ENCODE measurements at regions not wholly inside any gene's neighbourhood (a gene's known extent, or its start where the extent isn't known, plus 50 kb on each side); places are given as distances from the start of the nearest gene placed in this dataset.

GRCh38 chr2:136539355-136539754 is 226.0 kb upstream of the THSD7B start:
- Mint-ChIP-seq H3K27me3 (peaks cover 4 to 18% of the 10 kb centered on the region in 2 donors), H3K9me3 (peaks cover 0 to 2% (median 0%) of the 10 kb centered on the region in 5 donors), H3K4me1 (no peaks in the 10 kb centered on the region), H3K27ac (no peak overlapping the region), H3K36me3 (no peaks in the 10 kb centered on the region), H3K4me3 (no peak overlapping the region)
- Histone ChIP-seq H3K9me3 (ENCODE audit: low read length) (no peaks in the 10 kb centered on the region), H3K27me3 (ENCODE audit: insufficient read depth, low read length, poor library complexity, severe bottlenecking) (no peaks in the 10 kb centered on the region), H3K4me1 (ENCODE audit: insufficient read depth, low read length) (no peaks in the 10 kb centered on the region), H3K4me3 (ENCODE audit: low read length) (no peak overlapping the region), H3K27ac (ENCODE audit: low read depth, low read length) (no peak overlapping the region), H3K36me3 (ENCODE audit: insufficient read depth, low read length) (no peaks in the 10 kb centered on the region)
- DNase-seq = no peak
- CTCF ChIA-PET = no interaction called here
- POLR2A ChIA-PET = no interaction called here

- H3K27me3 Mint-ChIP-seq = peaks cover 4 to 18% of the 10 kb centered on the region in 2 donors
- CTCF ChIA-PET = no interaction called here
These were observed 226.9 kb upstream of the THSD7B start for GRCh38 chr2:136538489-136538888.

GRCh38 chr2:136534811-136535210 is 230.5 kb upstream of the THSD7B start:
- H3K36me3 ChIP-seq (ENCODE audit: insufficient read depth, low read length) = no peaks in the 10 kb centered on the region
- H3K27ac ChIP-seq (ENCODE audit: low read depth, low read length) = no peak overlapping the region
- no peak for DNase-seq
- H3K4me3 ChIP-seq (ENCODE audit: low read length) = no peak overlapping the region
- Mint-ChIP-seq H3K9me3 (peaks cover 0 to 2% (median 0%) of the 10 kb centered on the region in 5 donors), H3K27me3 (peaks cover 9 to 14% of the 10 kb centered on the region in 2 donors), H3K4me3 (no peak overlapping the region), H3K36me3 (no peaks in the 10 kb centered on the region), H3K27ac (no peak overlapping the region), H3K4me1 (no peaks in the 10 kb centered on the region)
- POLR2A ChIA-PET = no interaction called here
- CTCF ChIA-PET = no interaction called here
- H3K4me1 ChIP-seq (ENCODE audit: insufficient read depth, low read length) = no peaks in the 10 kb centered on the region
- no peaks in the 10 kb centered on the region for H3K9me3 ChIP-seq (ENCODE audit: low read length)
- no peaks in the 10 kb centered on the region for H3K27me3 ChIP-seq (ENCODE audit: insufficient read depth, low read length, poor library complexity, severe bottlenecking)

More at GRCh38 chr2:136538489-136538888, 226.9 kb upstream of the THSD7B start:
- POLR2A ChIA-PET = no interaction called here
- Histone ChIP-seq H3K4me1 (ENCODE audit: insufficient read depth, low read length) (no peaks in the 10 kb centered on the region), H3K9me3 (ENCODE audit: low read length) (no peaks in the 10 kb centered on the region), H3K27ac (ENCODE audit: low read depth, low read length) (no peak overlapping the region), H3K4me3 (ENCODE audit: low read length) (no peak overlapping the region), H3K27me3 (ENCODE audit: insufficient read depth, low read length, poor library complexity, severe bottlenecking) (no peaks in the 10 kb centered on the region), H3K36me3 (ENCODE audit: insufficient read depth, low read length) (no peaks in the 10 kb centered on the region)
- Mint-ChIP-seq H3K4me3 (no peak overlapping the region), H3K36me3 (no peaks in the 10 kb centered on the region), H3K27ac (no peak overlapping the region), H3K9me3 (peaks cover 0 to 2% (median 0%) of the 10 kb centered on the region in 5 donors), H3K4me1 (no peaks in the 10 kb centered on the region)
- no peak for DNase-seq

GRCh38 chr2:136532171-136532570 is 233.2 kb upstream of the THSD7B start:
- Histone ChIP-seq H3K4me3 (ENCODE audit: low read length) (no peak overlapping the region), H3K4me1 (ENCODE audit: insufficient read depth, low read length) (no peaks in the 10 kb centered on the region), H3K36me3 (ENCODE audit: insufficient read depth, low read length) (no peaks in the 10 kb centered on the region), H3K27me3 (ENCODE audit: insufficient read depth, low read length, poor library complexity, severe bottlenecking) (no peaks in the 10 kb centered on the region), H3K9me3 (ENCODE audit: low read length) (no peaks in the 10 kb centered on the region), H3K27ac (ENCODE audit: low read depth, low read length) (no peak overlapping the region)
- Mint-ChIP-seq H3K4me3 (no peak overlapping the region), H3K27ac (no peak overlapping the region), H3K9me3 (no peaks in the 10 kb centered on the region), H3K27me3 (peaks cover 8 to 17% of the 10 kb centered on the region in 2 donors), H3K4me1 (no peaks in the 10 kb centered on the region), H3K36me3 (no peaks in the 10 kb centered on the region)
- CTCF ChIA-PET = no interaction called here
- POLR2A ChIA-PET = no interaction called here
- DNase-seq = no peak

GRCh38 chr2:136531731-136532130 is 233.6 kb upstream of the THSD7B start:
- Mint-ChIP-seq H3K9me3 (no peaks in the 10 kb centered on the region), H3K27ac (peak overlapping the region in 1 of 8 donors; percentile 44), H3K4me3 (no peak overlapping the region), H3K27me3 (peaks cover 6 to 14% of the 10 kb centered on the region in 2 donors), H3K4me1 (no peaks in the 10 kb centered on the region), H3K36me3 (no peaks in the 10 kb centered on the region)
- Histone ChIP-seq H3K27ac (ENCODE audit: low read depth, low read length) (no peak overlapping the region), H3K36me3 (ENCODE audit: insufficient read depth, low read length) (no peaks in the 10 kb centered on the region), H3K4me3 (ENCODE audit: low read length) (no peak overlapping the region), H3K4me1 (ENCODE audit: insufficient read depth, low read length) (no peaks in the 10 kb centered on the region), H3K9me3 (ENCODE audit: low read length) (no peaks in the 10 kb centered on the region), H3K27me3 (ENCODE audit: insufficient read depth, low read length, poor library complexity, severe bottlenecking) (no peaks in the 10 kb centered on the region)
- ChIA-PET CTCF (no interaction called here), POLR2A (no interaction called here)
- no peak for DNase-seq

- Histone ChIP-seq H3K4me3 (ENCODE audit: low read length) (no peak overlapping the region), H3K36me3 (ENCODE audit: insufficient read depth, low read length) (no peaks in the 10 kb centered on the region), H3K4me1 (ENCODE audit: insufficient read depth, low read length) (no peaks in the 10 kb centered on the region), H3K9me3 (ENCODE audit: low read length) (no peaks in the 10 kb centered on the region), H3K27me3 (ENCODE audit: insufficient read depth, low read length, poor library complexity, severe bottlenecking) (no peaks in the 10 kb centered on the region), H3K27ac (ENCODE audit: low read depth, low read length) (no peak overlapping the region)
- Mint-ChIP-seq H3K27ac (no peak overlapping the region), H3K9me3 (peaks cover 0 to 2% (median 0%) of the 10 kb centered on the region in 5 donors), H3K4me3 (no peak overlapping the region), H3K4me1 (no peaks in the 10 kb centered on the region), H3K36me3 (no peaks in the 10 kb centered on the region), H3K27me3 (peaks cover 5 to 8% of the 10 kb centered on the region in 2 donors)
- DNase-seq = no peak
- CTCF ChIA-PET = no interaction called here
- POLR2A ChIA-PET = no interaction called here
These were observed 235.2 kb upstream of the THSD7B start for GRCh38 chr2:136530146-136530545.

- H3K4me3 Mint-ChIP-seq = no peak overlapping the region
- DNase-seq = no peak
- H3K27ac ChIP-seq (ENCODE audit: low read depth, low read length) = no peak overlapping the region
- peaks cover 5 to 14% of the 10 kb centered on the region in 2 donors for H3K27me3 Mint-ChIP-seq
- no peak overlapping the region for H3K4me3 ChIP-seq (ENCODE audit: low read length)
- POLR2A ChIA-PET = no interaction called here
- CTCF ChIA-PET = no interaction called here
- H3K9me3 ChIP-seq (ENCODE audit: low read length) = no peaks in the 10 kb centered on the region
- H3K4me1 ChIP-seq (ENCODE audit: insufficient read depth, low read length) = no peaks in the 10 kb centered on the region
- no peaks in the 10 kb centered on the region for H3K27me3 ChIP-seq (ENCODE audit: insufficient read depth, low read length, poor library complexity, severe bottlenecking)
- H3K36me3 ChIP-seq (ENCODE audit: insufficient read depth, low read length) = no peaks in the 10 kb centered on the region
- peak overlapping the region in 1 of 8 donors; percentile 4 for H3K27ac Mint-ChIP-seq
- H3K36me3 Mint-ChIP-seq = no peaks in the 10 kb centered on the region
- H3K4me1 Mint-ChIP-seq = no peaks in the 10 kb centered on the region
- peaks cover 0 to 2% (median 0%) of the 10 kb centered on the region in 5 donors for H3K9me3 Mint-ChIP-seq
These were observed 237.8 kb upstream of the THSD7B start for GRCh38 chr2:136527560-136527959.

- Histone ChIP-seq H3K27ac (ENCODE audit: low read depth, low read length) (no peak overlapping the region), H3K4me1 (ENCODE audit: insufficient read depth, low read length) (no peaks in the 10 kb centered on the region), H3K9me3 (ENCODE audit: low read length) (no peaks in the 10 kb centered on the region), H3K4me3 (ENCODE audit: low read length) (no peak overlapping the region), H3K36me3 (ENCODE audit: insufficient read depth, low read length) (no peaks in the 10 kb centered on the region), H3K27me3 (ENCODE audit: insufficient read depth, low read length, poor library complexity, severe bottlenecking) (no peaks in the 10 kb centered on the region)
- Mint-ChIP-seq H3K9me3 (peaks cover 0 to 2% (median 0%) of the 10 kb centered on the region in 5 donors), H3K4me3 (no peak overlapping the region), H3K27me3 (peaks cover under 1 to 28% of the 10 kb centered on the region in 2 donors), H3K4me1 (no peaks in the 10 kb centered on the region), H3K27ac (no peak overlapping the region), H3K36me3 (peaks cover 0 to 2% (median 0%) of the 10 kb centered on the region in 3 donors)
- CTCF ChIA-PET = no interaction called here
- DNase-seq = no peak
- POLR2A ChIA-PET = no interaction called here
These were observed 242.6 kb upstream of the THSD7B start for GRCh38 chr2:136522724-136523123.

- H3K36me3 Mint-ChIP-seq = peaks cover 0 to 2% (median 0%) of the 10 kb centered on the region in 3 donors
- no peak for DNase-seq
- H3K4me1 Mint-ChIP-seq = no peaks in the 10 kb centered on the region
- H3K27me3 Mint-ChIP-seq = peaks cover 1 to 58% of the 10 kb centered on the region in 2 donors
- Histone ChIP-seq H3K4me3 (ENCODE audit: low read length) (no peak overlapping the region), H3K27ac (ENCODE audit: low read depth, low read length) (no peak overlapping the region), H3K9me3 (ENCODE audit: low read length) (no peaks in the 10 kb centered on the region), H3K36me3 (ENCODE audit: insufficient read depth, low read length) (no peaks in the 10 kb centered on the region), H3K4me1 (ENCODE audit: insufficient read depth, low read length) (no peaks in the 10 kb centered on the region), H3K27me3 (ENCODE audit: insufficient read depth, low read length, poor library complexity, severe bottlenecking) (no peaks in the 10 kb centered on the region)
- no peaks in the 10 kb centered on the region for H3K9me3 Mint-ChIP-seq
- ChIA-PET CTCF (no interaction called here), POLR2A (no interaction called here)
- no peak overlapping the region for H3K27ac Mint-ChIP-seq
- H3K4me3 Mint-ChIP-seq = no peak overlapping the region
These were observed 247.6 kb upstream of the THSD7B start for GRCh38 chr2:136517716-136518115.

Data from CD8-positive, alpha-beta memory T cell (primary cell).